GM19239 (cell line): ENCODE measurements at regions not wholly inside any gene's neighbourhood (a gene's known extent, or its start where the extent isn't known, plus 50 kb on each side); places are given as distances from the start of the nearest gene placed in this dataset.

Experiments used
- DNase-seq: peaks from one replicate; pipeline ENCODE4 v3.0.0; 2011; ENCODE audit warnings: low spot score; ENCODE audit not compliant: insufficient read length
- FAIRE-seq: peaks from 2 replicates; lab custom pipeline; 2011; peaks lifted over from hg19 to GRCh38; lab: Jason Lieb, UNC

GRCh38 chr6:166052837-166053236 is 114.8 kb downstream of the TBXT start:
- FAIRE-seq (no peak), DNase-seq (no peak)

GRCh38 chr6:166050559-166050958 is 117.1 kb downstream of the TBXT start:
- DNase-seq (no peak), FAIRE-seq (no peak)

GRCh38 chr6:166046982-166047381 is 120.7 kb downstream of the TBXT start:
- DNase-seq (no peak), FAIRE-seq (no peak)

GRCh38 chr6:166046226-166046625 is 121.4 kb downstream of the TBXT start:
- FAIRE-seq, result no peak

GRCh38 chr6:166045860-166046200 is 121.8 kb downstream of the TBXT start:
- DNase-seq, result no peak
- no peak for FAIRE-seq

More at GRCh38 chr6:166046226-166046625, 121.4 kb downstream of the TBXT start:
- DNase-seq, result no peak

GRCh38 chr6:166045173-166045859 is 122.3 kb downstream of the TBXT start:
- DNase-seq (no peak), FAIRE-seq (no peak)

- no peak for FAIRE-seq
- no peak for DNase-seq
Observed at GRCh38 chr6:166041277-166041676, 126.4 kb downstream of the TBXT start.

GRCh38 chr6:166040292-166040691 is 127.4 kb downstream of the TBXT start:
- FAIRE-seq, result no peak
- no peak for DNase-seq

- DNase-seq (no peak), FAIRE-seq (no peak)
Observed at GRCh38 chr6:166036316-166037095, 131.1 kb downstream of the TBXT start.

- FAIRE-seq, result no peak
- no peak for DNase-seq
Observed at GRCh38 chr6:166032366-166033200, 135.1 kb downstream of the TBXT start.

GRCh38 chr6:166031275-166031674 is 136.4 kb downstream of the TBXT start:
- DNase-seq (no peak), FAIRE-seq (peak; percentile 47)

GRCh38 chr6:166029506-166029905 is 138.1 kb downstream of the TBXT start:
- no peak for FAIRE-seq

GRCh38 chr6:166027761-166028160 is 139.9 kb downstream of the TBXT start:
- DNase-seq (no peak), FAIRE-seq (no peak)

More at GRCh38 chr6:166029506-166029905, 138.1 kb downstream of the TBXT start:
- DNase-seq, result no peak

GRCh38 chr6:166026586-166027126 is 141.0 kb downstream of the TBXT start:
- DNase-seq (no peak), FAIRE-seq (no peak)

- no peak for DNase-seq
- no peak for FAIRE-seq
Observed at GRCh38 chr6:166025149-166025898, 142.3 kb downstream of the TBXT start.

- FAIRE-seq (no peak), DNase-seq (no peak)
Observed at GRCh38 chr6:166024252-166024651, 143.4 kb downstream of the TBXT start.

GRCh38 chr6:166023273-166023989 is 144.2 kb downstream of the TBXT start:
- FAIRE-seq (peak; percentile 33), DNase-seq (no peak)

GRCh38 chr6:166021429-166021828 is 146.2 kb downstream of the TBXT start:
- DNase-seq (no peak), FAIRE-seq (no peak)

GRCh38 chr6:166019214-166019613 is 148.4 kb downstream of the TBXT start:
- DNase-seq, result no peak
- FAIRE-seq, result no peak
